Endodermal cell (in vitro differentiated cells): ENCODE measurements at regions not wholly inside any gene's neighbourhood (a gene's known extent, or its start where the extent isn't known, plus 50 kb on each side); places are given as distances from the start of the nearest gene placed in this dataset.

Experiments
- DNase-seq: peaks from one replicate; pipeline ENCODE4 v3.0.0-alpha.2; 2017
- H3K27ac ChIP-seq: 2 replicates; pipeline ENCODE4 v1.5.1; 2013; ENCODE audit warnings: mild to moderate bottlenecking, low read depth, low read length, moderate library complexity
- H3K27me3 ChIP-seq: 2 replicates; pipeline ENCODE4 v1.6.1; 2013; ENCODE audit warnings: mild to moderate bottlenecking, low read length, moderate library complexity; ENCODE audit not compliant: insufficient read depth, control insufficient read depth, poor library complexity, severe bottlenecking
- H3K36me3 ChIP-seq: 2 replicates; pipeline ENCODE4 v1.7.0; 2013; ENCODE audit warnings: mild to moderate bottlenecking, low read length, moderate library complexity; ENCODE audit not compliant: control insufficient read depth, insufficient read depth
- H3K4me1 ChIP-seq: one replicate; pipeline ENCODE4 v1.7.0; 2013; ENCODE audit warnings: low read length; ENCODE audit not compliant: control insufficient read depth, insufficient read depth
- H3K4me3 ChIP-seq: 2 replicates; pipeline ENCODE4 v1.5.1; 2013; ENCODE audit warnings: mild to moderate bottlenecking, low read length, moderate library complexity
- H3K9ac ChIP-seq: 2 replicates; pipeline ENCODE4 v1.6.1; 2013; ENCODE audit warnings: mild to moderate bottlenecking, low read length, moderate library complexity; ENCODE audit not compliant: poor library complexity, severe bottlenecking; ENCODE audit errors: extremely low read depth
- H3K9me3 ChIP-seq: 2 replicates; pipeline ENCODE4 v1.6.1; 2013; ENCODE audit warnings: mild to moderate bottlenecking, low read length, moderate library complexity; ENCODE audit not compliant: control insufficient read depth
- H3K27ac Mint-ChIP-seq: 2 replicates; pipeline ENCODE4 v1.8.0; 2020; ENCODE audit warnings: mixed read lengths
- H3K27me3 Mint-ChIP-seq: 2 replicates; pipeline ENCODE4 v1.8.0; 2021; ENCODE audit warnings: mild to moderate bottlenecking, mixed read lengths; ENCODE audit not compliant: insufficient read depth
- H3K36me3 Mint-ChIP-seq: 2 replicates; pipeline ENCODE4 v1.8.0; 2020; ENCODE audit warnings: low read depth, mixed read lengths
- H3K4me1 Mint-ChIP-seq: 2 replicates; pipeline ENCODE4 v1.8.0; 2020; ENCODE audit warnings: mixed read lengths
- H3K4me3 Mint-ChIP-seq: 2 replicates; pipeline ENCODE4 v1.8.0; 2020; ENCODE audit warnings: mild to moderate bottlenecking, moderate library complexity, mixed read lengths
- H3K9me3 Mint-ChIP-seq: 2 replicates; pipeline ENCODE4 v1.8.0; 2020; ENCODE audit warnings: mild to moderate bottlenecking, mixed read lengths
- WGBS, 2 experiments: methylation state at CpG; one replicate each; pipeline versions ENCODE4 v1.1.5 to v1.1.7; 2013; ENCODE audit warnings: missing lambda C conversion rate in 2 of 2, mixed read lengths in 1 of 2; ENCODE audit not compliant: insufficient coverage in 1 of 2, insufficient read length in 1 of 2; 5-methylcytosine and 5-hydroxymethylcytosine counted together
- TF ChIP-seq, protein P1 (sequence below): fragments of 200-600 bp; sonication (generic); conservative IDR thresholded peaks from 2 replicates; pipeline ENCODE4 v1.5.0; 2021; ENCODE audit warnings: antibody characterized with exemption, mild to moderate bottlenecking

DNA sequence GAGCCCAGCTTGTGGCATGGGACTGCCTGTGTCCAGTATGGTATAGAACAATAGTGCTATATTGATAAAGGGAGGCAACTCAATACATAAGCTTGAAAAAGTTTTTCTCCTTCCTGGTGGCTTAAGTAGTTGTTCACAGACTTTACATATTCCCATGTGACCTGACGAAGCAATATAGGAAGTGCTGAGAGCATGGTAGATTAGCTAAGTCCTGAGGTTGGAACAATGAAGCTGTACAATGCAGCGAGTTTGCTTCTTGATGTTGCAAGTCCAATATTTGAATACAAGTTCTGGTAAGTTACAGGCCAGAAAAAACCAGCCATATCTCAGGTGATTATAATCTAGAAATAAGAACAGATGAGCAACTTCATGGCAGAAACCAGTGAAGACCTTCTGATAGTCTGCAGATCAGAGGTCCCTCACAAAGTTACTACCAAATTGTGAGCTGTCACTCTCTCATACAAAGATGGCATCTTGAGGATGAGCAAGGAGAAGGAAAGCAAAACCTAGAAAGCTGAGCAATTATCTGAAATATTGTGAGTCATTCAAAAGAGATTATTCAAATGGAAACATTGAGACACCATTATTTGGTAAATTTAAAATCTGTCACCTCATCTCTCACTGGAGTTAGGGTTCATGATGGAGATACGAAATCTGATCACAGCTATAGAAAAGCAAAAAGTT is 72.9 kb upstream of the BTG1 start:
- no peaks in the 10 kb centered on the region for H3K27me3 Mint-ChIP-seq
- no peak for DNase-seq
- no peak overlapping the region for H3K4me3 Mint-ChIP-seq
- no peaks in the 10 kb centered on the region for H3K36me3 ChIP-seq
- H3K27ac ChIP-seq, result no peak overlapping the region
- no peaks in the 10 kb centered on the region for H3K36me3 Mint-ChIP-seq
- H3K4me3 ChIP-seq, result no peak overlapping the region
- no peaks in the 10 kb centered on the region for H3K9me3 ChIP-seq
- H3K4me1 Mint-ChIP-seq, result peaks cover 4% of the 10 kb centered on the region
- TF ChIP-seq, protein P1, sequence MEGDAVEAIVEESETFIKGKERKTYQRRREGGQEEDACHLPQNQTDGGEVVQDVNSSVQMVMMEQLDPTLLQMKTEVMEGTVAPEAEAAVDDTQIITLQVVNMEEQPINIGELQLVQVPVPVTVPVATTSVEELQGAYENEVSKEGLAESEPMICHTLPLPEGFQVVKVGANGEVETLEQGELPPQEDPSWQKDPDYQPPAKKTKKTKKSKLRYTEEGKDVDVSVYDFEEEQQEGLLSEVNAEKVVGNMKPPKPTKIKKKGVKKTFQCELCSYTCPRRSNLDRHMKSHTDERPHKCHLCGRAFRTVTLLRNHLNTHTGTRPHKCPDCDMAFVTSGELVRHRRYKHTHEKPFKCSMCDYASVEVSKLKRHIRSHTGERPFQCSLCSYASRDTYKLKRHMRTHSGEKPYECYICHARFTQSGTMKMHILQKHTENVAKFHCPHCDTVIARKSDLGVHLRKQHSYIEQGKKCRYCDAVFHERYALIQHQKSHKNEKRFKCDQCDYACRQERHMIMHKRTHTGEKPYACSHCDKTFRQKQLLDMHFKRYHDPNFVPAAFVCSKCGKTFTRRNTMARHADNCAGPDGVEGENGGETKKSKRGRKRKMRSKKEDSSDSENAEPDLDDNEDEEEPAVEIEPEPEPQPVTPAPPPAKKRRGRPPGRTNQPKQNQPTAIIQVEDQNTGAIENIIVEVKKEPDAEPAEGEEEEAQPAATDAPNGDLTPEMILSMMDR, result no peak
- H3K9ac ChIP-seq, result no peak overlapping the region
- H3K27ac Mint-ChIP-seq, result no peak overlapping the region
- H3K9me3 Mint-ChIP-seq, result no peaks in the 10 kb centered on the region
- H3K27me3 ChIP-seq, result no peaks in the 10 kb centered on the region
- 98 to 100% methylated on average over 1 to 3 of the region's 3 CpGs for WGBS, 2 experiments
- H3K4me1 ChIP-seq, result no peaks in the 10 kb centered on the region

DNA sequence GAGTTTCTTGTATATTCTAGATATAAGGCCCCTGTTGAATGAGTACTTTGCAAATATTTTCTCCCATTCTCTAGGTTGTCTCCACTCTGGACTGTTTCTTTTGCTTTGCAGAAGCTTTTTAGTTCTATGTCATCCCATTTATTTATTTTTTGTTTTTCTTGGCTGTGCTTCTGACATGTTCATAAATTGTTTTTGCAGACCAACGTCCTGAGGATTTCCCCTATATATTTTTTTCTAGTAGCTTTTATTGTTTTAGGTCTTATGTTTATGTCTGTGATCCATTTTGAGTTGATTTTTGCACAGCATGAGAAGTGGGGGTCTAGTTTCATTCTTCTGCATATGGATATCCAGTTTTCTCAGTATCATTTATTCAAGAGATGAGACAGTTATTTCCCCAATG is 70.4 kb upstream of the BTG1 start:
- DNase-seq, result no peak
- Histone ChIP-seq H3K4me3 (no peak overlapping the region), H3K36me3 (no peaks in the 10 kb centered on the region), H3K27ac (no peak overlapping the region), H3K27me3 (no peaks in the 10 kb centered on the region), H3K9ac (no peak overlapping the region), H3K4me1 (no peaks in the 10 kb centered on the region), H3K9me3 (no peaks in the 10 kb centered on the region)
- Mint-ChIP-seq H3K4me1 (peaks cover 4% of the 10 kb centered on the region), H3K9me3 (no peaks in the 10 kb centered on the region), H3K4me3 (no peak overlapping the region), H3K27me3 (no peaks in the 10 kb centered on the region), H3K36me3 (no peaks in the 10 kb centered on the region), H3K27ac (no peak overlapping the region)
- TF ChIP-seq, protein P1, result no peak
- WGBS, 2 experiments, result no CpG with 5 or more reads among the region's 1 CpG

DNA sequence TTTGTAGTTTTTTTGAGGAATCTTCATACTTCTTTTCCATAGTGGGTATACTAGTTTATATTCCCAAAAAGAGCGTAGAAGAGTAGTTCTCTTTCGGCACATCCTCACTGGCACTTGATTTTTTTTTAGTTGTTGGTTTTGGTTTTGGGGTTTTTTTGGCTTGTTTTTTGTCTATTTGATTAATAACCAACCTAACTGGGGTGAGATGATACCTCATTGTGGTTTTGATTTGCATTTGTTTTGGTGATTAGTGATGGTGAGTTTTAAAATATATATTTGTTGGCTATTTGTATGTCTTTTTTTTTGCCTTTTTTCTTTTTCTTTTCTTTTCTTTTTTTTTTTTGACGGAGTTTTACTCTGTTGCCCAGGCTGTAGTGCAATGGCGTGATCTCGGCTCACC is 69.7 kb upstream of the BTG1 start:
- Histone ChIP-seq H3K9me3 (no peaks in the 10 kb centered on the region), H3K36me3 (no peaks in the 10 kb centered on the region), H3K9ac (no peak overlapping the region), H3K27ac (no peak overlapping the region), H3K4me1 (no peaks in the 10 kb centered on the region), H3K4me3 (no peak overlapping the region), H3K27me3 (no peaks in the 10 kb centered on the region)
- DNase-seq, result no peak
- Mint-ChIP-seq H3K9me3 (no peaks in the 10 kb centered on the region), H3K4me3 (no peak overlapping the region), H3K4me1 (peaks cover 1% of the 10 kb centered on the region), H3K27me3 (no peaks in the 10 kb centered on the region), H3K27ac (no peak overlapping the region), H3K36me3 (no peaks in the 10 kb centered on the region)
- TF ChIP-seq, protein P1, result no peak
- WGBS, 2 experiments, result 98% methylated on average over 5 of the region's 5 CpGs; no CpG with 5 or more reads in 1 of the 2 experiments
